ENCODE measurements at regions not wholly inside any gene's neighbourhood (a gene's known extent, or its start where the extent isn't known, plus 50 kb on each side); places are given as distances from the start of the nearest gene placed in this dataset.

DNA sequence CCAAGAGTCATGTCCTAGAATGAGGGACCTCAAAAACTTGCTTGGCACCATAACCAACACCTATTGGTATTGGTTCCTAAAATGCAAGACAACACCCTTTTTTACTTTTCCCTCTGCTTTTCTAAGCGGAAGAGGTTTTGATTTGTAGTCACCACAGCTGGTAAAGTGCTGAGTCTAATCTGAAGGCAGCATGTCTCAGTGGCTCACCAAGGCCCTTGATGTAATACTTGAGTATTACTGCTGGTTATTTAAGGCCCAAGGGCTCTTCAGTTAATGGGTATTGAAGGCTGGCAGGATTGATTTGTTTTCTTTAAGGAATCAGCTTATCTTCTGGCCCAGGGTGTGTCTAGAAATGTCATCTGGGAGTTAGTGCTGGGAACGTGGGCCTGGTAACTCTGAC lies 735.1 kb downstream of the GLUD2 start:
- TF ChIP-seq RAD21 (IDR thresholded peaks at IDR 0.05) (no peak), GABPA (IDR thresholded peaks at IDR 0.05 in 1 of 2, conservative IDR thresholded peaks at IDR 0.05 in 1 of 2) (no peak), TAF1 (conservative IDR thresholded peaks at IDR 0.05) (no peak), YY1 (IDR thresholded peaks at IDR 0.05) (no peak), EGR1 (IDR thresholded peaks at IDR 0.05; ENCODE audit: low read depth in 2 of 2) (no peak), SP1 (IDR thresholded peaks at IDR 0.05) (no peak), NR2F2 (IDR thresholded peaks at IDR 0.05) (no peak), FOXA2 (IDR thresholded peaks at IDR 0.05) (no peak), JUND (IDR thresholded peaks at IDR 0.05) (no peak)
- TF ChIP-seq, protein P1, sequence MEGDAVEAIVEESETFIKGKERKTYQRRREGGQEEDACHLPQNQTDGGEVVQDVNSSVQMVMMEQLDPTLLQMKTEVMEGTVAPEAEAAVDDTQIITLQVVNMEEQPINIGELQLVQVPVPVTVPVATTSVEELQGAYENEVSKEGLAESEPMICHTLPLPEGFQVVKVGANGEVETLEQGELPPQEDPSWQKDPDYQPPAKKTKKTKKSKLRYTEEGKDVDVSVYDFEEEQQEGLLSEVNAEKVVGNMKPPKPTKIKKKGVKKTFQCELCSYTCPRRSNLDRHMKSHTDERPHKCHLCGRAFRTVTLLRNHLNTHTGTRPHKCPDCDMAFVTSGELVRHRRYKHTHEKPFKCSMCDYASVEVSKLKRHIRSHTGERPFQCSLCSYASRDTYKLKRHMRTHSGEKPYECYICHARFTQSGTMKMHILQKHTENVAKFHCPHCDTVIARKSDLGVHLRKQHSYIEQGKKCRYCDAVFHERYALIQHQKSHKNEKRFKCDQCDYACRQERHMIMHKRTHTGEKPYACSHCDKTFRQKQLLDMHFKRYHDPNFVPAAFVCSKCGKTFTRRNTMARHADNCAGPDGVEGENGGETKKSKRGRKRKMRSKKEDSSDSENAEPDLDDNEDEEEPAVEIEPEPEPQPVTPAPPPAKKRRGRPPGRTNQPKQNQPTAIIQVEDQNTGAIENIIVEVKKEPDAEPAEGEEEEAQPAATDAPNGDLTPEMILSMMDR (IDR thresholded peaks at IDR 0.05; ENCODE audit: low read depth, low read length, missing input control): no peak
- TF ChIP-seq, protein P2, sequence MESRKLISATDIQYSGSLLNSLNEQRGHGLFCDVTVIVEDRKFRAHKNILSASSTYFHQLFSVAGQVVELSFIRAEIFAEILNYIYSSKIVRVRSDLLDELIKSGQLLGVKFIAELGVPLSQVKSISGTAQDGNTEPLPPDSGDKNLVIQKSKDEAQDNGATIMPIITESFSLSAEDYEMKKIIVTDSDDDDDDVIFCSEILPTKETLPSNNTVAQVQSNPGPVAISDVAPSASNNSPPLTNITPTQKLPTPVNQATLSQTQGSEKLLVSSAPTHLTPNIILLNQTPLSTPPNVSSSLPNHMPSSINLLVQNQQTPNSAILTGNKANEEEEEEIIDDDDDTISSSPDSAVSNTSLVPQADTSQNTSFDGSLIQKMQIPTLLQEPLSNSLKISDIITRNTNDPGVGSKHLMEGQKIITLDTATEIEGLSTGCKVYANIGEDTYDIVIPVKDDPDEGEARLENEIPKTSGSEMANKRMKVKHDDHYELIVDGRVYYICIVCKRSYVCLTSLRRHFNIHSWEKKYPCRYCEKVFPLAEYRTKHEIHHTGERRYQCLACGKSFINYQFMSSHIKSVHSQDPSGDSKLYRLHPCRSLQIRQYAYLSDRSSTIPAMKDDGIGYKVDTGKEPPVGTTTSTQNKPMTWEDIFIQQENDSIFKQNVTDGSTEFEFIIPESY (IDR thresholded peaks at IDR 0.05): no peak
- TF ChIP-seq, protein P3, sequence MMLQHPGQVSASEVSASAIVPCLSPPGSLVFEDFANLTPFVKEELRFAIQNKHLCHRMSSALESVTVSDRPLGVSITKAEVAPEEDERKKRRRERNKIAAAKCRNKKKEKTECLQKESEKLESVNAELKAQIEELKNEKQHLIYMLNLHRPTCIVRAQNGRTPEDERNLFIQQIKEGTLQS (IDR thresholded peaks at IDR 0.05): no peak
- TF ChIP-seq, protein P4, sequence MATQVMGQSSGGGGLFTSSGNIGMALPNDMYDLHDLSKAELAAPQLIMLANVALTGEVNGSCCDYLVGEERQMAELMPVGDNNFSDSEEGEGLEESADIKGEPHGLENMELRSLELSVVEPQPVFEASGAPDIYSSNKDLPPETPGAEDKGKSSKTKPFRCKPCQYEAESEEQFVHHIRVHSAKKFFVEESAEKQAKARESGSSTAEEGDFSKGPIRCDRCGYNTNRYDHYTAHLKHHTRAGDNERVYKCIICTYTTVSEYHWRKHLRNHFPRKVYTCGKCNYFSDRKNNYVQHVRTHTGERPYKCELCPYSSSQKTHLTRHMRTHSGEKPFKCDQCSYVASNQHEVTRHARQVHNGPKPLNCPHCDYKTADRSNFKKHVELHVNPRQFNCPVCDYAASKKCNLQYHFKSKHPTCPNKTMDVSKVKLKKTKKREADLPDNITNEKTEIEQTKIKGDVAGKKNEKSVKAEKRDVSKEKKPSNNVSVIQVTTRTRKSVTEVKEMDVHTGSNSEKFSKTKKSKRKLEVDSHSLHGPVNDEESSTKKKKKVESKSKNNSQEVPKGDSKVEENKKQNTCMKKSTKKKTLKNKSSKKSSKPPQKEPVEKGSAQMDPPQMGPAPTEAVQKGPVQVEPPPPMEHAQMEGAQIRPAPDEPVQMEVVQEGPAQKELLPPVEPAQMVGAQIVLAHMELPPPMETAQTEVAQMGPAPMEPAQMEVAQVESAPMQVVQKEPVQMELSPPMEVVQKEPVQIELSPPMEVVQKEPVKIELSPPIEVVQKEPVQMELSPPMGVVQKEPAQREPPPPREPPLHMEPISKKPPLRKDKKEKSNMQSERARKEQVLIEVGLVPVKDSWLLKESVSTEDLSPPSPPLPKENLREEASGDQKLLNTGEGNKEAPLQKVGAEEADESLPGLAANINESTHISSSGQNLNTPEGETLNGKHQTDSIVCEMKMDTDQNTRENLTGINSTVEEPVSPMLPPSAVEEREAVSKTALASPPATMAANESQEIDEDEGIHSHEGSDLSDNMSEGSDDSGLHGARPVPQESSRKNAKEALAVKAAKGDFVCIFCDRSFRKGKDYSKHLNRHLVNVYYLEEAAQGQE (IDR thresholded peaks at IDR 0.05): no peak
- TF ChIP-seq, protein P5, sequence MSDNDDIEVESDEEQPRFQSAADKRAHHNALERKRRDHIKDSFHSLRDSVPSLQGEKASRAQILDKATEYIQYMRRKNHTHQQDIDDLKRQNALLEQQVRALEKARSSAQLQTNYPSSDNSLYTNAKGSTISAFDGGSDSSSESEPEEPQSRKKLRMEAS (IDR thresholded peaks at IDR 0.05): no peak
